HEK293 (cell line): ENCODE measurements at regions not wholly inside any gene's neighbourhood (a gene's known extent, or its start where the extent isn't known, plus 50 kb on each side); places are given as distances from the start of the nearest gene placed in this dataset.

Experiments
- CTCF ChIP-seq: fragments of 450-650 bp; formaldehyde crosslinking; IDR thresholded peaks from 2 replicates; pipeline ENCODE4 v1.5.1; 2016; ENCODE audit warnings: missing biosample characterization, missing genetic modification characterization
- ZNF221 ChIP-seq: fragments of 450-650 bp; formaldehyde crosslinking; IDR thresholded peaks from 2 replicates; pipeline ENCODE4 v1.5.1; 2017; ENCODE audit warnings: missing biosample characterization, missing genetic modification characterization, borderline replicate concordance
- ZNF366 ChIP-seq: fragments of 450-650 bp; formaldehyde crosslinking; conservative IDR thresholded peaks from 2 replicates; pipeline ENCODE4 v1.5.1; 2016; ENCODE audit warnings: missing biosample characterization, missing genetic modification characterization

GRCh38 chr12:125198652-125199051, 133.4 kb downstream of the AACS start:
- no peak for TF ChIP-seq CTCF (tag by site-specific recombination)
- TF ChIP-seq ZNF221 (tag by site-specific recombination): no peak
- TF ChIP-seq ZNF366 (tag by site-specific recombination): no peak
